NB4 (cell line): ENCODE measurements at regions not wholly inside any gene's neighbourhood (a gene's known extent, or its start where the extent isn't known, plus 50 kb on each side); places are given as distances from the start of the nearest gene placed in this dataset.

Experiments
- CTCF ChIP-seq: IDR thresholded peaks from one replicate; pipeline ENCODE4 v1.5.1; 2012; ENCODE audit warnings: low read depth, low read length
- MAX ChIP-seq: IDR thresholded peaks from 2 replicates; pipeline ENCODE4 v1.6.1; 2011; ENCODE audit warnings: low read depth, low read length
- MYC ChIP-seq: IDR thresholded peaks from 2 replicates; pipeline ENCODE4 v1.6.1; 2011; ENCODE audit warnings: low read depth, low read length
- POLR2A ChIP-seq: IDR thresholded peaks from 2 replicates; pipeline ENCODE4 v1.6.1; 2011; ENCODE audit warnings: mild to moderate bottlenecking; ENCODE audit not compliant: insufficient read length; ENCODE audit errors: extremely low read depth

GRCh38 chr10:128180843-128181242, 54.6 kb upstream of the MKI67 start:
- TF ChIP-seq CTCF (no peak), MAX (no peak), MYC (no peak), POLR2A (no peak)
